HG03103 (cell line): ENCODE measurements at regions not wholly inside any gene's neighbourhood (a gene's known extent, or its start where the extent isn't known, plus 50 kb on each side); places are given as distances from the start of the nearest gene placed in this dataset.
A peak's percentile ranks its signal among the peaks of the same experiment; 100 is the strongest.
"Not testable (repeated sequence)": the region's sequence is repeated elsewhere in the genome, so short reads cannot be mapped to it uniquely, and the experiment has no call there.

Source experiments
- ATAC-seq: cut with Tn5 transposase; IDR thresholded peaks from one replicate; pipeline ENCODE4 v1.9.1; 2021; ENCODE audit warnings: low read depth; ENCODE audit not compliant: unreplicated experiment

DNA sequence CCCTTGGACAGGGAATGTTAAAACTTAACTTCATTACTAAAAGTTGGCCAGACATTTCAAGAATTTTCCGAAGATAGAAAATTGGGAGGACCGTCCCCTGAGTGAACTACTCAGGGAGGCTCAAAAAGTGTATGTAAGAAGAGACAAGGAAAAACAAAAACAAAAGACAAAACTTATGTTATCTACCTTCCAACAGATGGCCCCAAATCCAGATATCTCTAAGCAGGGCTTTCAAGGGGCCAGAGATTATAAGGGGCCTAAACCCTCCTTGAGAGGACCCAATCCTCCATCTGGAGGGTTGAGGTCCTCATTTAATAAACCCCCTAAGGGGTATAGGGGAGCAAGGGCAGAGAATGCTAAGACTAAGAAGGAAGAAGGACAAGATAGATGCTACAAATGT, 203.6 kb downstream of the SH2D4B start:
- no peak for ATAC-seq

DNA sequence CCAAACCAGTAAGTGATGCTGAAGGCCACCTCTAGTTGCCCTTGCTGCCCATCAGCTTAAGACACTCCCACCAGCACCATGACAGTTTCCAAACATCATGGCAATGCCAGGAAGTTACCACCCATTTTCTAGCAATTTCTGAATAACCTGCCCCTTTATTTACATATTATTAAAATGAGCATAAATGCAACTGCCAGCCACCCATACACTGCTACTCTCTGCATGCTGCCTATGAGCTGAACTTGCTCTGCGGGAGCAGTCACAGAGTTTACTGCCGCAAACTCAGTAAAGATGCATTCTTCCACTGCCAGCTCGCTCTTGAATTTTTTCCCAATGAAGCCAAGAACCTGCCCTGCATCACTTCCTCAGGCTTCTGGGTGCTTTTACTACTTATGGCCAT, 212.6 kb downstream of the SH2D4B start:
- no peak for ATAC-seq

DNA sequence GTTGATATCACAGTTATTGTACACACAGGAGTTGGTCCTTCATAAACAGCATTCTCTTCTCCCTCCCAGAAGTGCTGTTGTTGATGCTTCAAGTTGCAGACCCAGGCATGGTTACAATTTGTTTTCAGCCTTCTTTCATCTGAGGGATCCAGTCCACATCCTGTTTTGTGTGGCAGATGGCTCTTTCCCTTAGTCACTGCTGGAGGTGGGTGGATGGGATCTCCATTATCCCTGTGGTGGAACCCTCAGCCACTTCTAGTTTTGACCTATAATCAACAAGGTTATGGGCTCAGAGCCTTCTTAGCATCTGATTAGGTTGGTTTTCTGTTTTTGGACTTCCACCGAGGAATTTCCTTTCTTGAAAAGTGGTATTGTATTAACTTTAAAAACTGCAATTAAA, 214.2 kb downstream of the SH2D4B start:
- no peak for ATAC-seq

DNA sequence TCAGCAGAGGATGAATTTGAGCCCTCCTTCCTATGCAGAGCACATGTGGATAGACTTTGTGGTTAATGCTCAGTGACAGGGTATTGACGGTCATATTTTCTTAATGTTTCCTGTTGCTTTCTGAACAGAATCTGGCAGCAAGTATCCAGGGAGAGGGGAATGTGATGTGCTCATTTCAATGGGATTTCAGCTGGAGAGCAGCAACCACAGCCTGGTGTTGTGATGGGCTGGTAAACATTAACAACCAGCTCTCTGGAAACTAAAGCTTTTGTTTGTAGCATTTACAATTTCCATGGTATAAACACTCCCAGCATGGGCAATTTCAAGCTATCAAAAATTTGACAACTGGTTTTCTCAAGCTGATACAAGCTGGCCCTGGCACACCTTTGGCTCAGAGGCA, 215.9 kb downstream of the SH2D4B start:
- ATAC-seq: no peak

DNA sequence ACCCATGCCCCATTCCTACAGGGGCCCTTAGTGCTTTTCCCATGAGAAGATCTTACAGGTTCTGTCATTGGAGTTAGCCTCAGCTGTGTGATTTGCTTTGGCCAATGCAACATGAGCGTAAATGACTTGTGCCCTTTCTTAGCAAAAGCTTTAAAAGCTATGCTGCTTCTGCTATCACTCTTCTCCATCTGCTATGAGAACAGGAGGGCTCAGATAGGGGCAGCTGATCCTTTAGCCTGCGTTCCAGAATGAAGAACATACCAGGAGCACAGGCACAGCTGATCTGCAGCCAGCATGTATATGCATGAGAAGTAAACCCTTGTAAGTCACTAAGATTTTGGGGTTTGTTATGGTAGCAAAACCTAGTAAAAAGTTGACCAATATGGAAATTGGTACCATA, 218.2 kb downstream of the SH2D4B start:
- ATAC-seq: no peak

DNA sequence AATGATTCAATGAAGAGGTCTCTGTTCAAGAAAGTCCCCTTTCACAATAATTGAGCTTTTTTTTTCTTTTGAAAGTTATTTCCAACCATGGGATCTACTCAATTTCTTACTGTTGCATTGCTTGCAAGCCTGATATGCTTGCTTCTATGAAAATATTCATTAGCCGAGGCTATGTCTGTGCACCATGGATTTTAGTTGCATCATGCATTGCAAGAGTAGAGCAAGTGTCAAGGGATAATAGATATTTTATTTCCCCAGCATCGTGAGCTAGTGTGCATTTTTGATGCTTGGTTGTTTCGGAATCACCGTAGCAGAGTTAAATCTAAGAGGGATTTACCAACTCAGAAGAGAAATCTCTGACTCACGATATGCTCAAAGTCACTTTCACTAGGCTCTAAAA, 222.0 kb downstream of the SH2D4B start:
- no peak for ATAC-seq

DNA sequence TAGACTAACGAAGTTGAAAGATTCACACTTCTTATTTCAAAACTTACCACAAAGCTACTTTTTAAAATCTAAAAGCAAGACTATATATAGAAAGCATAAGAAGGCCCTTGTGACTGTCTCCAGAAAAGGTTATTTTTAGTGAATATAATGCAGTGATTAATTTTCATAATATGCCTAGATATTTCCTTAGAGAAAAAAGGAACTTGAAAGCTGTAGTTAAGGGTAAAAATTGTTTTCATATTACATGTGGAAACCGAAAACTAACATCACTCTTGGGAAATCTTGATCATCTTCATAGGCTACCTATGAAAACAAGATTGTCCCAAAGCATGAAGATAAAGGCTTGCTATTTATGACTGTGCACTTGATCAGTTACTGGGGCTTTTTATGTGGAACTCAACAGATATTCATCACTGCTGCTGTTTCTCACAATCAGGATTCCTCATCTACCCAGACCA, 223.2 kb downstream of the SH2D4B start:
- ATAC-seq: peak; percentile 59

DNA sequence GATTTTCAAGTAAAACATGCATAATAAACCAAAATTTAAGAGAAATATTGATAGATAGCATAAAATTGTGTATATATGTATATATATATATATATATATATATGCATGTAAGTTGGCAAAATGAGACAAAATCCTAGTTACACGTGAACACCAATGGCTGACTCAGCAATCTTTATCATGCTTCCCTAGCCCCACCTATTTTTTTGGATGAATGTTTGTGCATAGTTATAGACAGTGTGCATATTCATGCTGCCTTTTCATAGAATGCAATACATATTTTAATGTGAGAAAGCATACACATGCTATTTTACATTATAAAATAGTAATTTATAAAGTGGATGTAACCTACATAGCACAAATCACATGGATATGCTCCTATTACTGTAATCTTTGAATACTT, 230.3 kb downstream of the SH2D4B start:
- no peak for ATAC-seq

DNA sequence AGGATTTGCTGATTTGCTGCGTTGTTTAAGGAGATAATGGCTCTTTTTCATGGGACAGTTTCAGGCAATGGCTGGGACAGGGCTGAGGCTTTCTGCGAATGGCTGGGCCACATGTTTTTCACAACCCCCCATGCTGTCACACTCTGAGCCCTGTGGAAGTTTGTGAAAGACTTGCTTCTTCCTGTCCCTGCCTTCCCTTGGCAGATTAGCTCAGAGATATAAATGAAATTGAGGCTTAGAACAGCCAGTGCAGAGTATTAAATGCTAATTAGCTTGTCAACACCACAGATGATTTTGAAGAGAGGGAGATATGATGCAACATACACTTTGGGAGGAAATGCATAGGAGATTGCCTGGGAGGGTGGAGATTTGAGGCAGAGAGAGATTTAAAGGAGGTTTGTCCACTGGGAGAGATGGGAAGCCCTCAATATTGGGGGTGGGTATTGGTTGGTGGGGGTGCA, 232.0 kb downstream of the SH2D4B start:
- no peak for ATAC-seq

DNA sequence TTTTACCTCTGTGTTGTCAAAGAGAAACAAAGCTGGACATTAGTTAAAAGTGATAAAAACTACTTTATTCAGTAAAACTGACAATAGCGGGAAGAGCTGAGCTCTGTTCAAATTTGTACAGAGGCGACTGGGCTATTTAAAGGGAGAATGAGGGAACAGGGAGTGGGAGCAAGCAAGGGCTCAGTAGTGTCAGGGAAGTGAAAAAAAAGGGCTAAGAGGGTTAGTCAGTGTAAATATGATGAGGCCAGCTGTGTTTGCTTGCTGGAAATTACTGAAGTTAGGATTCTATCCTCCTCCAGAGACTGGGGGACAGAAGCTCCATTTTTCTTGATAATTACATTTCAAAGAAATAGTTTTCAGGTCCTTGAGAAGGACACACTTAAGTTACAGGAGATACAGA, 232.5 kb downstream of the SH2D4B start:
- ATAC-seq: no peak

DNA sequence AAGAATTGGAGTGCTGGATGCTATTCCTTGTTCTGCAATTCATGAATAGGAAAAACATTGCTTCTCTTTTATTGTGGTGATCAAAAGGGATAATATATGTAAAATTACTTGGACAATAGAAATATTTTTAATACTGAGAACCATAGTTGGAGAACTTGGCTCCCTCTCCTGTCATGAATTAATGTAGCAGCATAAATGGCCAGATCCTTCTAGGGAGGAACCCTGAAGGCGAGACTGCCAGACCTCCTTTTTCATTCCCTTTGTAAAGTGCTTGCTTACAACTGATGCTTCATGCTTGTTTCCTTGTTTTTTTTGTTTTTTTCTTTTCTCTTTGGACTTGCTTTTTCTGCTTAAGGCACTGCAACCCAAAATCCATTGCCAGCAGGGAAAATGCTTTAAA, 233.6 kb downstream of the SH2D4B start:
- no peak for ATAC-seq

DNA sequence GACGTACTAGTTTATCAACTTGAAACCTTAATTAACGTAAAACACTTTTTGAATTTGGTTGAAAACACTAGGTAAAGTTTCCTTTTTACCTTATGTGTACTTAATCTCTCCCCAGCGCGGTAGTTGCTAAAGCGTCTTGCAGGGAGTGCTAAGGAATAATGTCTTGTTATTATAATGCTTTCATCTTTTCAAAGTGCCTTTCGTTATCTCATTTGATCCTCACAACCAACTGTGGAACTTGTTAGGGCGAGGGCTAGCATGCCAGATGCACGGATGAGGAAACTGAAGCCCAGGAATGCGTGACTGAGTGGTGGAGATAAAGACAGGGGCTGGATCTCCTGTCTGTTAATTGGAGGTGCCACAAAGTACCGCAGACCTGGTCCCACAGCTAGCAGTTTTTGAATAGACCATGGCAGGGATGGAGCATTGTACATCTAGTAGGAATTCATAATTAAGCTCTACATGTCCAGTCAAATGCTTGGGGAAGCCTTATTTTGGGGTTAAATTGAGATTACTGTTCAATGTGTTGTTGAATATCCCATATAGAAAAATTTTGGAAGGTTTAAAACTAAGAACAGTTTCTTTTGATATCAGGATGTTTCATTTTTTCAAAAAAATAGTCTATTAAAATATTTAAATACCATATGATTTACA, 234.3 kb downstream of the SH2D4B start:
- ATAC-seq: no peak

DNA sequence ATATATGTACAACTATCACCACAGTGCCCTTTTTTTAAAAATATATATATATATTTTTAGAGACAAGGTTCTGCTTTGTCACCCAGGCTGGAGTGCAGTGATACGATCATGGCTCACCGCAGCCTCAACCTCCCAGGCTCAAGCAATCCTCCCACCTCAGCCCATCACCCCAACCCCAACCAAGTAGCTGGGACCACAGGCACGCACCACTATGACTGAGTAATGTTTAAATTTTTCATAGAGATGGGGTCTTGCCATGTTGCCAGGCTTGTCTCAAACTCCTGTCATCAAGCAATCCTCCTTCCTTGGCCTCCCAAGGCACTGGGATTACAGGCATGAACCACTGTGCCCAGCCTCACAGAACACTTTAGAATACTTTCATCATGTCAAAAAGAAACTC, 234.9 kb downstream of the SH2D4B start:
- no peak for ATAC-seq

DNA sequence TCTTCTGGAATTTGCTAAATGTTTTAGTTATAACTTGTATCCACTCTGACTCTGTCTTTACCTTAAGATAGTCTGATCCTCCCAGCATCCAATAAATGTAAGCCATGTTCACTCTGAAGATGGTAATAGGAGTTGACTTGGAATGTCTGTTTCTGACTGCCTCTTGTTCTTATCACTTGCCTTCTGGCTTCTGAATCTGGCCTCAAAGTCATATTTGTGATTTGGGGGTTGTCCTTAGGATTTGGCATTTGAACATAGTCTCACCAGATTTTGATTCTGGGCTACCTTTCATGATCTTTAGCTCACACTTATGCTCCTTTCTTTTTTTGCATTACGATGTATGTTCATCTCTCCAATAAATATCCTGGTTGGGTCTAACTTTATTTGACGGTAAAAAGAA, 247.0 kb downstream of the SH2D4B start:
- no peak for ATAC-seq

DNA sequence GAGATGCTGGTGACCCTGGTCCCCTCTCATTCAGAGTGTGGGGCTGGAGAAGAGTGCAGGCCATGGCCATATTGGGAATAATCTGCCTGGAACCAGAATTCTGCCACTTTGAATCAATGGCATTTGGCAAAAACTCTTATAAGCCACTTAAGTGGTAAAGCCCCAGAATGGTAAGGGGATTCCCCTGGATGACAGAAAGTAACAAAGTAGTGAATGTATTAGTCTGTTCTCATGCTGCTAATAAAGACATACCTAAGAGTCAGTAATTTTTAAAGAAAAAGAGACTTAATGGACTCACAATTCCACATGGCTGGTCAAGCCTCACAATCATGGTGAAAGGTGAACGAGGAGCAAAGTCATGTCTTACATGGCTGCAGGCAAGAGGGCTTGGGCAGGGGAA, 248.6 kb downstream of the SH2D4B start:
- ATAC-seq: no peak

DNA sequence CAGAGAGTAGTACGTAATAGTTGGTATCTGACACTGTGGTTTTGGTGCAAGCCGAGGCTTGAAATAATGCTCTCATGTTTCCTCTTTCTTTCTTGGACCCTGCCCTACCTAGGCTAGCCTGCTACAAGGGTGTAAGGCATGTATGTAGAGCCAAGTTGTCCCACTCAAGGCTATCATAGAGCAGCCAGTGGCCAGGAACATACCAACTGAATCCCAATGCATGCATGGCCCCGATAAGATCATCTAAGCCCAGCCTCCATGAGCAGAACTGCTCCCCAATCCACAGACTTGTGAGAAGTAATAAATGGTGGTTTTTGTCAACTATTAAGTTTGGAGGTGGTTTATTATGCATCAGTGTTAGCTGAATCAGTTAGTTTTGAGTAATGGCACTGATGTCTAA, 250.2 kb downstream of the SH2D4B start:
- ATAC-seq: no peak

DNA sequence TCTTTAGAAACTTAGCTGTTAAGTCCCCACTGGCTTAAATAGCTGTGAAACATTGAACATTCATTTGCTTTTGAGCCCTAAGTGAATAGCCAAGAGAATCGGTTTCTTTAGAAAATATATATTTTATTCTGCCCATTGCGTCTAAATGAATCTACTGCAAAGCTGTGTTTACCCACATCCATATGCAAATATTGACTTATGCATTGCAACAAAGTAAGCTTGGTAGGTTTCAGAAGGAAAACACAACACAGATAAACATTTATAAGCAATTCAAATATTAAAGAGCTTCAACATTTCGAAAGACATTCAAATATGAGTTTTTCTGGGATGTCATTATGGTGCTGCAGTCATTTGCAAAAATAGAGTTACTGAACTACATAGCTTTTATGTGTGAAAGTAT, 257.3 kb downstream of the SH2D4B start:
- ATAC-seq: no peak

DNA sequence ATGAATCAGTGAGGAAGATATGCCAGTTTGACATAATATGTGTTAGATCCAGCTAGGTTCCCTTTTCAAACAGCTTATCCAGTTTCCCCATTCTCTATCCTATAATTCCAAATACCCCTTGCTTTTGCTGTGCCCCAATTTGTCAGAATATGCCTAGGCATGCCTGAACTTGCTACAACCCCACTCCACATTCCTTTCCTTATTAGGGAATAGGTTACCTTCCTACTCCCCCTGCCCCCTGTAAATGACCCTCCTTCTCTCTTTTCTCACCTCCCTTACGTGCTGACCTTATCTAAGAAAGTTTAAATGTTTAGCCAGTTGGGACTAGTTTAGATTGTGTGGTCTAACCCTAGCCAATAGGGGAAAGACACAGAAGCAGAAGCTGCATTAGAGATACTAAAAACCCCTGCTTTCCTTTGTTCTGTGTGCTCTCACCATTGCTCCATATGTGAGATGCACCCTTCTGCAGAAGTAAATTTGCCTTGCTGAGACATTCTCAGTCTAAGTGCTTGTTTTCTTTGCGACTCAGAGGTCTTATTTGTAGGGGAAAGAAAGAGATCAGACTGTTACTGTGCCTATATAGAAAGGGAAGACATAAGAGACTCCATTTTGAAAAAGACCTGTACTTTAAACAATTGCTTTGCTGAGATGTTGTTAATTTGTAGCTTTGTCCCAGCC, 267.8 kb downstream of the SH2D4B start:
- ATAC-seq: no peak

DNA sequence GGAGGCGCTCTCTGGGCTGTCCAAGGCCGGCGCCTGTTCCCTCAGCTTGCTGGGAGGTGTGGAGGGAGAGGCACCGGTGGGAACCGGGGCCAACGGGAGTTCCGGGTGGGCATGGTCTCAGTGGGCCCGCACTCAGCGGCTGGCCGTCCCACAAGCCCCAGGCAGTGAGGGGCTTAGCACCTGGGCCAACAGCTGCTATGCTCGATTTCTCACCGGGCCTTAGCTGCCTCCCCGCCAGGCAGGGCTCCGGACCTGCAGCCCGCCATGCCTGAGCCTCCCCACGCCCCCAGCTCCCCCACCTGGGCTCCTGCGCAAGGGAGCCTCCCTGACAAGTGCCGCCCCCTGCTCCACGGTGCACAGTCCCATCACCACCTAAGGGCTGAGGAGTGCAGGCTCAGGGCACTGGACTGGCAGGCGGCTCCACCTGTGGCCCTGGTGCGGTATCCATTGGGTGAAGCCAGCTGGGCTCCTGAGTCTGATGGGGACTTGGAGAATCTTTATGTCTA, 276.5 kb downstream of the SH2D4B start:
- ATAC-seq: no peak

DNA sequence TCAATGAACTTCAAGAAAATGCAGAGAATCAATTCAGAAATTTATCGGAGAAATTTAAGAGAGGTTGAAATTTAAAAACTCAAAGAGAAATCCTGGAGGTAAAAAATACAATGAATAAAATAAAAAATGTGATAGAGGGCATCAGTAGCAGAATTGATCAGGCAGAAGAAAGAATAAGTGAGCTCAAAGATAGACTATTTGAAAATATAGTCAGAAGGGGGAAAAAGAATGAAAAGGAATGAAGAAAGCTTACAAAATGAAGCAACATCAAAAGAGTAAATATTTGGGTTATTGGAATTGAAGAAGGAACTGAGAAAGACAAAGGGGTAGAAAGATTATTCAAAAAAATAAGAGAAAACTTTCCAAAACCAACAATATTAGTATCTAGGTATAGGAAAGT, 291.4 kb downstream of the SH2D4B start:
- no peak for ATAC-seq

DNA sequence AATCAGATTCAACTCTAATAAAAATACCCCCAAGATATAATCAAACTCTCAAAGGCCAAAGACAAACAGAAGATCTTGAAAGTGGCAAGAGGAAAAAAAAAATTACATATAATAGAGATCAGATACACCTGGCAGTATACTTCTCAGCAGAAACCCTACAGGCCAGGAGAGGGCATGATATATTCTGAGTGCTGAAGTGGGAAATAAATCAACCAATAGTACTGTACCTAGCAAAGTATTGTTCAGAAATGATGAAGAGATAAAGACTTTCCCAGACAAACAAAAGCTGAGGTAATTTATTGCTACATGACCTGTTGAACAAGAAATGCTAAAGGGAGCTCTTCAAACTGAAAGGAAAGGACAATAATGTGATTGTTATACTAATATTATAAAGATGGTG, 291.9 kb downstream of the SH2D4B start:
- no peak for ATAC-seq

DNA sequence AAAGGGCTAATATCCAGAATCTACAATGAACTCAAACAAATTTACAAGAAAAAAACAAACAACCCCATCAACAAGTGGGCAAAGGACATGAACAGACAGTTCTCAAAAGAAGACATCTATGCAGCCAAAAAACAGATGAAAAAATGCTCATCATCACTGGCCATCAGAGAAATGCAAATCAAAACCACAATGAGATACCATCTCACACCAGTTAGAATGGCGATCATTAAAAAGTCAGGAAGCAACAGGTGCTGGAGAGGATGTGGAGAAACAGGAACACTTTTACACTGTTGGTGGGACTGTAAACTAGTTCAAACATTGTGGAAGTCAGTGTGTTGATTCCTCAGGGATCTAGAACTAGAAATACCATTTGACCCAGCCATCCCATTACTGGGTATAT, 295.0 kb downstream of the SH2D4B start:
- not testable (repeated sequence) for ATAC-seq
